IMR-90 (cell line): ENCODE measurements at regions not wholly inside any gene's neighbourhood (a gene's known extent, or its start where the extent isn't known, plus 50 kb on each side); places are given as distances from the start of the nearest gene placed in this dataset.
"Not testable (repeated sequence)": the region's sequence is repeated elsewhere in the genome, so short reads cannot be mapped to it uniquely, and the experiment has no call there.

Source experiments
- ATAC-seq: fragments of 200-7000 bp; cut with Tn5 transposase; 2 replicates; pipeline ENCODE4 v1.9.1; 2020; ENCODE audit warnings: low read depth, mild to moderate bottlenecking, moderate library complexity
- BruUV-seq: library from RNA; stranded (reverse); fragments of 400-500 nt; replicated peaks from 2 replicates; lab custom pipeline; 2021; lab: Mats Ljungman, UMichigan
- CTCF ChIA-PET: fragments of 300-600 bp; formaldehyde crosslinking; extraction: SDS; loops from one replicate; lab custom pipeline; 2021; ENCODE audit warnings: antibody characterized with exemption; lab: Yijun Ruan, JAX
- POLR2A ChIA-PET: fragments of 300-600 bp; sonication (Branson Sonifier 250); formaldehyde crosslinking; loops from one replicate; lab custom pipeline; 2022; ENCODE audit warnings: antibody characterized with exemption; ENCODE audit not compliant: unreplicated experiment; lab: Charles Lee
- DNase-seq: peaks from one replicate; pipeline ENCODE4 v3.0.0; 2013
- H2AFZ ChIP-seq: replicated peaks from 2 replicates; pipeline ENCODE3; 2013; ENCODE audit warnings: low read length, mild to moderate bottlenecking; ENCODE audit not compliant: poor library complexity
- H2AK5ac ChIP-seq: 2 replicates; pipeline ENCODE4 v1.6.1; 2013; ENCODE audit warnings: low read depth, low read length, inconsistent platforms
- H2AK9ac ChIP-seq: replicated peaks from 2 replicates; pipeline ENCODE3; 2013; ENCODE audit warnings: mild to moderate bottlenecking, low read depth, low read length, moderate library complexity; ENCODE audit not compliant: poor library complexity
- H2BK120ac ChIP-seq: 2 replicates; pipeline ENCODE4 v1.6.1; 2013; ENCODE audit warnings: low read depth, low read length, inconsistent platforms
- H2BK15ac ChIP-seq: 3 replicates; pipeline ENCODE4 v1.6.1; 2013; ENCODE audit warnings: low read depth, low read length, inconsistent platforms
- H2BK20ac ChIP-seq: 2 replicates; pipeline ENCODE4 v1.6.1; 2013; ENCODE audit warnings: low read depth, mild to moderate bottlenecking, inconsistent platforms, low read length, moderate library complexity
- H2BK5ac ChIP-seq: 2 replicates; pipeline ENCODE4 v1.6.1; 2013; ENCODE audit warnings: mild to moderate bottlenecking, low read depth, low read length, inconsistent platforms; ENCODE audit not compliant: poor library complexity, severe bottlenecking
- H3K14ac ChIP-seq: replicated peaks from 2 replicates; pipeline ENCODE4 v1.6.1; 2013; ENCODE audit warnings: low read depth, low read length, inconsistent platforms
- H3K18ac ChIP-seq: 2 replicates; pipeline ENCODE4 v1.6.1; 2013; ENCODE audit warnings: low read depth, low read length, control low read depth
- H3K23ac ChIP-seq: 2 replicates; pipeline ENCODE4 v1.6.1; 2013; ENCODE audit warnings: low read depth, low read length, inconsistent platforms
- H3K27ac ChIP-seq: 2 replicates; pipeline ENCODE4 v1.5.1; 2013; ENCODE audit warnings: mild to moderate bottlenecking, control low read depth, low read length; ENCODE audit not compliant: insufficient read depth
- H3K27me3 ChIP-seq: 2 replicates; pipeline ENCODE4 v1.6.1; 2013; ENCODE audit warnings: low read length; ENCODE audit not compliant: control insufficient read depth, insufficient read depth
- H3K36me3 ChIP-seq: 2 replicates; pipeline ENCODE4 v1.6.1; 2013; ENCODE audit warnings: low read length, mixed read lengths; ENCODE audit not compliant: control insufficient read depth, insufficient read depth
- H3K4ac ChIP-seq: 2 replicates; pipeline ENCODE4 v1.6.1; 2013; ENCODE audit warnings: low read depth, low read length, inconsistent platforms
- H3K4me1 ChIP-seq: 2 replicates; pipeline ENCODE4 v1.6.1; 2013; ENCODE audit warnings: low read length, mixed read lengths; ENCODE audit not compliant: control insufficient read depth, insufficient read depth
- H3K4me2 ChIP-seq: 2 replicates; pipeline ENCODE4 v1.6.1; 2013; ENCODE audit warnings: low read depth, mild to moderate bottlenecking, control low read depth, low read length, moderate library complexity
- H3K4me3 ChIP-seq: 2 replicates; pipeline ENCODE4 v1.5.1; 2013; ENCODE audit warnings: low read depth, mild to moderate bottlenecking, control low read depth, low read length, moderate library complexity; ENCODE audit not compliant: insufficient read depth
- H3K56ac ChIP-seq: 2 replicates; pipeline ENCODE4 v1.6.1; 2013; ENCODE audit warnings: low read length, inconsistent platforms; ENCODE audit not compliant: insufficient read depth; ENCODE audit errors: extremely low read depth
- H3K79me1 ChIP-seq, 2 experiments: 2 replicates each; pipeline ENCODE4 v1.6.1; 2013; ENCODE audit warnings: low read length in 2 of 2, inconsistent platforms in 1 of 2, low read depth in 1 of 2
- H3K9ac ChIP-seq: 2 replicates; pipeline ENCODE4 v1.6.1; 2013; ENCODE audit warnings: low read depth, low read length, control low read depth
- H3K9me1 ChIP-seq: 2 replicates; pipeline ENCODE4 v1.6.1; 2013; ENCODE audit warnings: low read length, inconsistent platforms; ENCODE audit not compliant: insufficient read depth
- H3K9me3 ChIP-seq: 2 replicates; pipeline ENCODE4 v1.6.1; 2013; ENCODE audit warnings: low read length; ENCODE audit not compliant: control insufficient read depth, insufficient read depth
- H4K20me1 ChIP-seq: 2 replicates; pipeline ENCODE4 v1.6.1; 2013; ENCODE audit warnings: low read length, inconsistent platforms; ENCODE audit not compliant: insufficient read depth
- H4K5ac ChIP-seq: 2 replicates; pipeline ENCODE4 v1.6.1; 2013; ENCODE audit warnings: mild to moderate bottlenecking, low read depth, low read length, control low read depth
- H4K8ac ChIP-seq, 2 experiments: 2 replicates each; pipeline ENCODE4 v1.6.1; 2013; ENCODE audit warnings: low read depth in 2 of 2, low read length in 2 of 2, control low read depth in 1 of 2, inconsistent platforms in 1 of 2
- H4K91ac ChIP-seq: 2 replicates; pipeline ENCODE4 v1.6.1; 2013; ENCODE audit warnings: low read depth, low read length, inconsistent platforms; ENCODE audit not compliant: insufficient read depth
- WGBS, 2 experiments: methylation state at CpG; one replicate each; pipeline versions ENCODE4 v1.1.5 to v1.1.7; 2013; ENCODE audit warnings: missing lambda C conversion rate in 2 of 2; ENCODE audit not compliant: insufficient read length in 1 of 2; ENCODE audit errors: extremely low coverage in 2 of 2; 5-methylcytosine and 5-hydroxymethylcytosine counted together
- dilution Hi-C: fragments of 300-500 bp; cut with HindIII; formaldehyde crosslinking; loops from one replicate; pipeline ENCODE4 v1.14.3; 2018; ENCODE audit warnings: low sequenced_read_pairs; ENCODE audit not compliant: unreplicated experiment
- in situ Hi-C: fragments of 300-500 bp; cut with MboI; formaldehyde crosslinking; loops from 3 replicates; pipeline ENCODE4 v1.14.3; 2019; ENCODE audit warnings: low sequenced_read_pairs, inconsistent platforms, mixed read lengths
- intact Hi-C: fragments of 100-400 bp; cut with micrococcal nuclease; formaldehyde crosslinking; loops from 2 replicates; pipeline ENCODE4 v1.10.0; 2022

GRCh38 chr5:40225147-40225546 lies 454.6 kb upstream of the PTGER4 start:
- H3K9me3 ChIP-seq, H3K9me1 ChIP-seq, H3K4me2 ChIP-seq, H3K56ac ChIP-seq, ATAC-seq, H4K5ac ChIP-seq, H2AK5ac ChIP-seq, DNase-seq, H3K14ac ChIP-seq, dilution Hi-C loops, H3K27me3 ChIP-seq, H3K79me1 ChIP-seq, H3K9ac ChIP-seq, H2AFZ ChIP-seq, H4K8ac ChIP-seq, H4K20me1 ChIP-seq, BruUV-seq, H3K36me3 ChIP-seq, H2AK9ac ChIP-seq, H3K23ac ChIP-seq, CTCF ChIA-PET, H2BK15ac ChIP-seq, H2BK5ac ChIP-seq, H2BK20ac ChIP-seq, H3K27ac ChIP-seq, H2BK120ac ChIP-seq, H3K4ac ChIP-seq, H3K4me3 ChIP-seq, H3K18ac ChIP-seq, intact Hi-C loops, POLR2A ChIA-PET, H4K91ac ChIP-seq: not testable (repeated sequence)
- H3K4me1 ChIP-seq: peaks cover 11% of the 10 kb centered on the region; the same call in 1 of the 2 replicates
- no CpG with 5 or more reads among the region's 2 CpGs for WGBS, 2 experiments
- in situ Hi-C loops: loop anchor here (10.0 kb wide), 1 partner anchor 450 kb away; the partner anchor contains the start of gene PTGER4
